Ovary (tissue), 7 donors: ENCODE measurements at regions not wholly inside any gene's neighbourhood (a gene's known extent, or its start where the extent isn't known, plus 50 kb on each side); places are given as distances from the start of the nearest gene placed in this dataset.
"Not testable (repeated sequence)": the region's sequence is repeated elsewhere in the genome, so short reads cannot be mapped to it uniquely, and the experiment has no call there.

Experiments
- DNase-seq, 5 donors: peaks; one replicate each; pipeline ENCODE4 v3.0.0-alpha.2; 2019 to 2020
- H3K27ac ChIP-seq, 2 donors: fragments of 200-600 bp; one replicate each; pipeline versions ENCODE4 v1.5.1 to v1.8.0; 2019 to 2022
- H3K27me3 ChIP-seq: fragments of 200-600 bp; one replicate; pipeline ENCODE4 v1.8.0; 2022
- H3K36me3 ChIP-seq: fragments of 200-600 bp; sonication (generic); one replicate; pipeline ENCODE4 v1.5.1; 2019
- H3K4me1 ChIP-seq: one replicate; pipeline ENCODE4 v1.8.1; 2013; ENCODE audit warnings: mild to moderate bottlenecking, moderate library complexity; ENCODE audit not compliant: insufficient read depth
- H3K4me3 ChIP-seq: fragments of 200-600 bp; sonication (generic); one replicate; pipeline ENCODE4 v1.5.1; 2017
- H3K9me3 ChIP-seq, 2 donors: fragments of 200-600 bp in 1 of 2; sonication (generic) in 1 of 2; one replicate each; pipeline versions ENCODE4 v1.5.1 to v1.8.1; 2013 to 2019; ENCODE audit warnings: mild to moderate bottlenecking in 1 of 2, moderate library complexity in 1 of 2
- EP300 ChIP-seq: sonication (generic); formaldehyde crosslinking; IDR thresholded peaks from one replicate; pipeline ENCODE4 v1.6.1; 2017; ENCODE audit warnings: antibody characterized with exemption
- POLR2A ChIP-seq: fragments of 450-650 bp; IDR thresholded peaks from one replicate; pipeline ENCODE4 v1.6.1; 2017; ENCODE audit warnings: antibody characterized with exemption, mild to moderate bottlenecking, moderate library complexity
- WGBS, 3 donors: extraction: QIAGEN DNeasy Blood & Tissue Kit in 1 of 3; methylation state at CpG; one replicate each; pipeline versions ENCODE4 v1.1.5 to v1.1.7; 2013 to 2017; 5-methylcytosine and 5-hydroxymethylcytosine counted together
- intact Hi-C, 4 donors: fragments of 100-400 bp; cut with DNase I; formaldehyde crosslinking; loops; one replicate each; pipeline versions ENCODE4 v1.11.0 to v1.15.1; 2022 to 2023
- TF ChIP-seq, protein P1 (sequence below), 3 donors: fragments of 450-650 bp in 2 of 3; fragments of 200-600 bp in 1 of 3; IDR thresholded peaks; one replicate each; pipeline versions ENCODE4 v1.5.1 to v1.8.0; 2016 to 2022; ENCODE audit warnings: antibody characterized with exemption in 3 of 3, mild to moderate bottlenecking in 1 of 3
- donor health status: DM: no; HTN: no; CAD: no; lungs with moderate emphysema.
- donor health status: DM: no; HTN: no; CAD: no.
- donor health status: Bipolar disorder and iron deficiency.
- donor health status: DM: no; HTN: no; CAD: no.
- donor health status: DM: yes; HTN: yes; CAD: no.

GRCh38 chr14:106460916-106461315 lies 934.5 kb downstream of the TMEM121 start:
- no peaks in the 10 kb centered on the region for H3K4me1 ChIP-seq
- H3K27ac ChIP-seq: no peak overlapping the region
- TF ChIP-seq, protein P1, sequence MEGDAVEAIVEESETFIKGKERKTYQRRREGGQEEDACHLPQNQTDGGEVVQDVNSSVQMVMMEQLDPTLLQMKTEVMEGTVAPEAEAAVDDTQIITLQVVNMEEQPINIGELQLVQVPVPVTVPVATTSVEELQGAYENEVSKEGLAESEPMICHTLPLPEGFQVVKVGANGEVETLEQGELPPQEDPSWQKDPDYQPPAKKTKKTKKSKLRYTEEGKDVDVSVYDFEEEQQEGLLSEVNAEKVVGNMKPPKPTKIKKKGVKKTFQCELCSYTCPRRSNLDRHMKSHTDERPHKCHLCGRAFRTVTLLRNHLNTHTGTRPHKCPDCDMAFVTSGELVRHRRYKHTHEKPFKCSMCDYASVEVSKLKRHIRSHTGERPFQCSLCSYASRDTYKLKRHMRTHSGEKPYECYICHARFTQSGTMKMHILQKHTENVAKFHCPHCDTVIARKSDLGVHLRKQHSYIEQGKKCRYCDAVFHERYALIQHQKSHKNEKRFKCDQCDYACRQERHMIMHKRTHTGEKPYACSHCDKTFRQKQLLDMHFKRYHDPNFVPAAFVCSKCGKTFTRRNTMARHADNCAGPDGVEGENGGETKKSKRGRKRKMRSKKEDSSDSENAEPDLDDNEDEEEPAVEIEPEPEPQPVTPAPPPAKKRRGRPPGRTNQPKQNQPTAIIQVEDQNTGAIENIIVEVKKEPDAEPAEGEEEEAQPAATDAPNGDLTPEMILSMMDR (IDR thresholded peaks at IDR 0.05): no peak
- TF ChIP-seq POLR2A: no peak
- TF ChIP-seq EP300: no peak
- H3K9me3 ChIP-seq: no peaks in the 10 kb centered on the region
- no peaks in the 10 kb centered on the region for H3K36me3 ChIP-seq
- 92 to 94% (median 92%) methylated on average over 25 of the region's 25 CpGs for WGBS, 3 donors
- H3K4me3 ChIP-seq: no peak overlapping the region
- no peak for DNase-seq
- intact Hi-C loops: no loop called here
- no peaks in the 10 kb centered on the region for H3K27me3 ChIP-seq

DNA sequence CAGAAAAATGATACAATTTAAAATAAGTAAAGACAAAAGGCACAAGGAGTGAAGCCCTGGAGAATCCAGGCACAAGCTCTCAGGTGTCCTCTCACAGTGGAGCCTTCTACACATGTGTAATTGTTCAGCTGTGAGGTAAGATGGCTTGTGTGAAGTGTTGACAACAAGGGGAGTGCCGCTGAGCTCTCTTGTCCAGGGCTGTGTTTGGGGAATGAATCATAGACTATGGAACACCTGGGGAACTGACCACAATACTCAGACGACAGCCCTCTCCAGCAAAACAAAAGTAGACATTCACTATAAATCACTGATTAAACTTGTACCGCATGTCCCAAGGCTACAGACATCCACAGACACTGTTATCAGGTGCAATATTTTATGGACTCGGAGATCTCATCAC lies 940.1 kb downstream of the TMEM121 start:
- intact Hi-C loops, H3K27me3 ChIP-seq, H3K4me3 ChIP-seq, H3K36me3 ChIP-seq, H3K27ac ChIP-seq, DNase-seq, H3K4me1 ChIP-seq, H3K9me3 ChIP-seq: not testable (repeated sequence)
- 48 to 64% (median 63%) methylated on average over 4 of the region's 4 CpGs for WGBS, 3 donors

- WGBS, 3 donors: 51 to 65% (median 63%) methylated on average over 4 of the region's 4 CpGs
- H3K27me3 ChIP-seq, H3K36me3 ChIP-seq, H3K27ac ChIP-seq, DNase-seq, H3K9me3 ChIP-seq, H3K4me3 ChIP-seq, intact Hi-C loops, H3K4me1 ChIP-seq: not testable (repeated sequence)
These were observed 942.5 kb downstream of the TMEM121 start for GRCh38 chr14:106468869-106469268.

DNA sequence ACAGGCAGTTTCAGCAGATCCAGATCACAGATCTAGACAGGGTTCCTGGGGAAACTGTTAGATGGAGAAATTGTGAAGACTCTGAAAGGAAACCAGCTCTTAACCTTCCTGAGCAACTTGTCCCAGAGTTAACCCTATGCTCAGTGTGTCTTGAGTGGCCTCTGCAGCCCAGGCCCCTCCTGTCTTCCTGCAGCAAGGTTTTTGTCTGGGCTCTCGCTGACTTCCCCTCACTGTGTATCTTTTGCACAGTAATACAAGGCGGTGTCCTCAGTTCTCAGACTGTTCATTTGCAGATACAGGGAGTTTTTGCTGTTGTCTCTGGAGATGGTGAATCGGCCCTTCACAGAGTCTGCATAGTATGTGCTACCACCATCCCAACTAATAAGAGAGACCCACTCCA lies 943.6 kb downstream of the TMEM121 start:
- DNase-seq, H3K36me3 ChIP-seq, H3K27ac ChIP-seq, H3K27me3 ChIP-seq, H3K4me3 ChIP-seq, intact Hi-C loops, H3K4me1 ChIP-seq, H3K9me3 ChIP-seq: not testable (repeated sequence)
- 51 to 64% (median 63%) methylated on average over 3 of the region's 3 CpGs for WGBS, 3 donors

DNA sequence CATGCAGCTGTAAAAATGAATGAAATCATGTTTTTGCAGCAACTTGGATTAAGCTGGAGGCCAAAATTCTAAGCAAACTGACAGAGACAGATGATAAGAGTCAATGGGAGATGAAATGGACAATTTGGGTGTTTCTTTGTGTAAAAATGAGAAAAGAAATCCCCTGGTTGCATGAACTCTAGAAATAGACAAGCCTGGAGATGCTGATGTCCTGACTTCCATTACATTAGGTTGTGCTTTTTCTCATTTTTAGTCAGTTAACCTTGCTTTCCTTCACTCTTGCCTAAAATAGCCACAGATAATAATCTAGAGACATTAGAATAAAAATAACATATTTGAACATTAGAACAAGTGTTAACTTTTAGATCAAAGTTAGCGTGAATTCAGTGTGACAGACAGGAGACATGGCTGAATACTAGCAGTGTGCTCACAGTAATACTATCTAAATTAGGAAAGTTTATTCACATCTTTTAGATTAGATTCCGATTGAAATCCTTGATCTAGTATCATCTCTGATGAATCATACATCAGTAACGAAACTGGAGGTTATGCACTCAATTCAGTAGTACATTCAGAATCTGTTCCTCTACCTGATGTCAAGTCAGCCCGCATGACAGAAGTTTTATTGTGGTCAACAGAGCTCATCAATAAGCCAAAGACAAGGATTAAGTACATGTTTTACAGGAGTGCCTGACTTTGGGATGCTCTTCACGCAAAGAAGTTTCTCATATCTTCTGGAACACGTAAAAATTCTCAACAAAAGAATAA lies 948.1 kb downstream of the TMEM121 start:
- H3K9me3 ChIP-seq, intact Hi-C loops, H3K4me1 ChIP-seq, DNase-seq, H3K36me3 ChIP-seq, H3K27ac ChIP-seq, H3K27me3 ChIP-seq, H3K4me3 ChIP-seq: not testable (repeated sequence)
- WGBS, 3 donors: 55 to 63% (median 58%) methylated on average over 6 of the region's 6 CpGs

DNA sequence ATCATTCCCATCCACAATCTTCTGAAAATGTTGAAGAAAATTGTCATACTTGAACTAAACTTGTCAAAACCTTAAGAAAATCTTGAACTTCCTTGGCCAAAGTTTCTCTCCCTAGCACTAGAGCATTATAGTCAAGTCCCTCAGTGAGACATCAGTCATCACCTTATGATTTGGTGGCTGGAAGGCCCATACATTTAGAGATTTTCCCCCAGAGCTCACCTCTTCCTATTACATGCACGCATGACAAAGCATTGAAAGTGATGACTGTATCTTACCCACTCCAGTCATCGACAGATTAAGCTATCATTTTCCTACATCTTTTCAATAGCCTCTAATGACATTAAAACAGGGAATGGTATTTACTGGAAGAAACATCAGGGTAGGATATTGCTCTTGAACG lies 948.8 kb downstream of the TMEM121 start:
- H3K9me3 ChIP-seq, intact Hi-C loops, H3K36me3 ChIP-seq, H3K4me1 ChIP-seq, DNase-seq, H3K27me3 ChIP-seq, H3K4me3 ChIP-seq, H3K27ac ChIP-seq: not testable (repeated sequence)
- 63 to 73% (median 71%) methylated on average over 3 of the region's 3 CpGs for whole genome bisulfite sequencing, 3 donors

DNA sequence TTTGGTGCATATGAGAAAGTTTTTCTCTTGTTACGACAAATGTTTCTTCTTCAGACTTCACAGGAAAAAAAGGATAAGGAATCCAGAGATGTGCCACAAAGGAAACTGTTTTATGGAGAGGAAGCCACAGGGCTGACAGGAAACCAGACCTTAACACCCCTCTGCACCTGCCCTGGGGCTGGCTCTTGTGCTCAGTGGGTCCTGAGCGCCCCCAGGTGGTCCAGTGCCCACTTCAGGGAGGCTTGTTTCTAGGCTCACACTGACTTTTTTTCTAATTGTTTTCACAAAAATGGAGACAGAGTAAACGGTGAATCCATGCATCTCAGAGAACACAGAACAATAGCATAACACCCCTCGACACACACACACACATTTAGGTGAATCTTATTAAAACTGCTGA lies 951.2 kb downstream of the TMEM121 start:
- no CpG with 5 or more reads among the region's 4 CpGs for WGBS, 3 donors
- H3K36me3 ChIP-seq, H3K27ac ChIP-seq, H3K27me3 ChIP-seq, H3K9me3 ChIP-seq, DNase-seq, H3K4me3 ChIP-seq, intact Hi-C loops, H3K4me1 ChIP-seq: not testable (repeated sequence)

DNA sequence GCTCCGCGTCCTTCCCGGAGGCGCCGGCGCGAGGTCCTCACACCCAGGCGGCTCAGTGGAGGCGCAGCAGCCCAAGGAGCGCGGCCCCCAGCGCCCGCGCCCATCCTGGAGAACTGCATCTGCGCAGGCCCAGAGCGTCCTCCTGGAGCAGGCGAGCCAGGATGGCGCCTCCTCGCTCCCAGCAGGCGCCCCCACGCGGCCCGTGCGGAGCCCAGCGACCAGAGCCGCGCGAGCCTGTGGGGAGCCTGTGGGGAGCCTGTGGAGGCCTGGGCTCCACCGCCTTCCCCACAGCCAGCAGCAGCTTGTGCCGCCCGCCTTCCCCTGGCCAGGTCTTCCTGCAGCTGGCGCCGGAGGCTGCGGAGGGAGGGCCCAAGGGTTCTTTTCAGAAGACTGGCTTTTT lies 953.9 kb downstream of the TMEM121 start:
- H3K27ac ChIP-seq, H3K9me3 ChIP-seq, DNase-seq, H3K36me3 ChIP-seq, intact Hi-C loops, H3K27me3 ChIP-seq, H3K4me3 ChIP-seq, H3K4me1 ChIP-seq: not testable (repeated sequence)
- WGBS, 3 donors: 93% methylated on average over 3 of the region's 34 CpGs; no CpG with 5 or more reads in 2 of the 3 donors

DNA sequence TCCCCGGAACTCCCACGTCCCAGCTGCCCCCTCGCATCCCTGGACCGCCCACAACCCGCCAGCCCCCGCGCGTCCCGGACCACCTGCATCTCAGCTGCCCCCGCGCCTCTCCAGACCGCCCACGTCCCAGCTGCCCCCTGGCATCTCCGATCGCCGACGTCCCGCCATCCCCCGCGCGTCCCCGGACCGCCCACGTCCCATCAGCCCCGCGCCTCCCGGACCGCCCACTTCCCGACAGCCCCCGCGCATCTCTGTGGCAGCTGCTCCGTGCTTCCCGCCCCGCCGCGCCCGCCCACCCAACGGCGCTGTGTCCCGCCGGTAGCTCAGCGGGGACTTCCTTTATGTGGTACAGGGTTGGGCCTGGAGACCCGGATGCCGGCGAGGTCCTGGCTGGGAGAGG lies 955.8 kb downstream of the TMEM121 start:
- intact Hi-C loops, H3K9me3 ChIP-seq: not testable (repeated sequence)
- 56% methylated on average over 21 of the region's 45 CpGs; no CpG with 5 or more reads in 2 of the 3 donors for WGBS, 3 donors

More for the DNA sequence above, 955.8 kb downstream of the TMEM121 start:
- H3K36me3 ChIP-seq, DNase-seq, H3K27me3 ChIP-seq, H3K4me1 ChIP-seq, H3K4me3 ChIP-seq, H3K27ac ChIP-seq: not testable (repeated sequence)
